ENCODE measurements at regions not wholly inside any gene's neighbourhood (a gene's known extent, or its start where the extent isn't known, plus 50 kb on each side); places are given as distances from the start of the nearest gene placed in this dataset.

DNA sequence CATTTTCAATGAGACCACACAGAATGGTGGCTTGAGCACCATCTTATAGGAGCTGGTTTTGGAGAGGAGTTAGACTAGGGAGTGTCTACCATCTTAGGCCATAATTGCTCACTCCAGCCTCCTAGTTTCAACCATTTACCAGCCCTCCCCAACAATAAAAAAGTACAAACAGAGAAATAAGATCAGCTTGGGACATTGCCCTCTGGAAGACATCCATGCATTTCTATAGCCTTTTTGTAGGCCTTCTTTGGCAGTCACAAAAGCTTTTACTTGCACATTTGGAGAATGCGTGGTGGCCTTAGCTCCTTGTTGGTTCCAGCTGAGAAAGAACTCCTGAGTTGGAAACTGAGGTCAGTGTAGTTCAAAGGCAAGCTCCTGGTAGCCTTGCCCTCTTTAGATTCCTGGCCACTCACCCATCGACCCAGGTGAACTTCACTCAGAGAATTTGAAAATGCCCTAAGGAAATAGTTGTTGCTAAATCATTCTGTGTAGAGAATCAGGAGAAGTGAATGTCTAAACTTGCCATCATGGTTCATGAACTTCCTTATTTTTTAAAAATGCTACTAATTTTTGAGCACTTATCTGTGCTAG is 301.7 kb upstream of the PROX1 start:
- Histone ChIP-seq H3K9me3 (ENCODE audit: insufficient read depth, low read length) (no peaks in the 10 kb centered on the region), H3K27me3 (ENCODE audit: low read depth, low read length) (peaks cover 19% of the 10 kb centered on the region; the same call in 1 of the 2 replicates), H3K9ac (ENCODE audit: low read length) (no peak overlapping the region), H3K4me3 (ENCODE audit: low read length) (no peak overlapping the region), H3K79me2 (ENCODE audit: low read length) (no peaks in the 10 kb centered on the region), H2AFZ (ENCODE audit: low read depth, low read length) (no peak overlapping the region), H3K4me1 (ENCODE audit: low read length) (peaks cover 9% of the 10 kb centered on the region; the same call in 1 of the 2 replicates), H4K20me1 (ENCODE audit: insufficient read depth, low read length) (no peaks in the 10 kb centered on the region), H3K4me2 (ENCODE audit: low read length) (no peak overlapping the region), H3K36me3 (replicated peaks; ENCODE audit: low read depth, low read length) (no peaks in the 10 kb centered on the region), H3K27ac (ENCODE audit: low read length) (no peak overlapping the region)
- TF ChIP-seq EZH2phosphoT487 (IDR thresholded peaks at IDR 0.05; ENCODE audit: low read depth): no peak
- TF ChIP-seq CTCF (IDR thresholded peaks at IDR 0.05; ENCODE audit: low read depth, low read length): no peak

- no peak for TF ChIP-seq CTCF (IDR thresholded peaks at IDR 0.05; ENCODE audit: low read depth, low read length)
- TF ChIP-seq EZH2phosphoT487 (IDR thresholded peaks at IDR 0.05; ENCODE audit: low read depth): no peak
- Histone ChIP-seq H3K79me2 (ENCODE audit: low read length) (no peaks in the 10 kb centered on the region), H3K9ac (ENCODE audit: low read length) (no peak overlapping the region), H3K4me3 (ENCODE audit: low read length) (no peak overlapping the region), H3K4me1 (ENCODE audit: low read length) (peaks cover 9% of the 10 kb centered on the region; the same call in 1 of the 2 replicates), H3K4me2 (ENCODE audit: low read length) (no peak overlapping the region), H2AFZ (ENCODE audit: low read depth, low read length) (no peak overlapping the region), H3K27ac (ENCODE audit: low read length) (no peak overlapping the region), H3K27me3 (ENCODE audit: low read depth, low read length) (peaks cover 19% of the 10 kb centered on the region; the same call in 1 of the 2 replicates), H3K9me3 (ENCODE audit: insufficient read depth, low read length) (no peaks in the 10 kb centered on the region), H4K20me1 (ENCODE audit: insufficient read depth, low read length) (no peaks in the 10 kb centered on the region), H3K36me3 (replicated peaks; ENCODE audit: low read depth, low read length) (no peaks in the 10 kb centered on the region)
These were observed 300.8 kb upstream of the PROX1 start for GRCh38 chr1:213686983-213687382.

GRCh38 chr1:213687832-213688231 is 299.9 kb upstream of the PROX1 start:
- H2AFZ ChIP-seq (ENCODE audit: low read depth, low read length): no peak overlapping the region
- H3K9ac ChIP-seq (ENCODE audit: low read length): no peak overlapping the region
- no peaks in the 10 kb centered on the region for H3K36me3 ChIP-seq (replicated peaks; ENCODE audit: low read depth, low read length)
- peaks cover 9% of the 10 kb centered on the region; the same call in 1 of the 2 replicates for H3K4me1 ChIP-seq (ENCODE audit: low read length)
- H3K4me2 ChIP-seq (ENCODE audit: low read length): no peak overlapping the region
- H4K20me1 ChIP-seq (ENCODE audit: insufficient read depth, low read length): no peaks in the 10 kb centered on the region
- no peak overlapping the region for H3K27ac ChIP-seq (ENCODE audit: low read length)
- H3K79me2 ChIP-seq (ENCODE audit: low read length): no peaks in the 10 kb centered on the region
- H3K4me3 ChIP-seq (ENCODE audit: low read length): no peak overlapping the region
- TF ChIP-seq EZH2phosphoT487 (IDR thresholded peaks at IDR 0.05; ENCODE audit: low read depth) (no peak), CTCF (IDR thresholded peaks at IDR 0.05; ENCODE audit: low read depth, low read length) (no peak)
- H3K27me3 ChIP-seq (ENCODE audit: low read depth, low read length): peaks cover 13% of the 10 kb centered on the region; the same call in 1 of the 2 replicates
- no peaks in the 10 kb centered on the region for H3K9me3 ChIP-seq (ENCODE audit: insufficient read depth, low read length)

DNA sequence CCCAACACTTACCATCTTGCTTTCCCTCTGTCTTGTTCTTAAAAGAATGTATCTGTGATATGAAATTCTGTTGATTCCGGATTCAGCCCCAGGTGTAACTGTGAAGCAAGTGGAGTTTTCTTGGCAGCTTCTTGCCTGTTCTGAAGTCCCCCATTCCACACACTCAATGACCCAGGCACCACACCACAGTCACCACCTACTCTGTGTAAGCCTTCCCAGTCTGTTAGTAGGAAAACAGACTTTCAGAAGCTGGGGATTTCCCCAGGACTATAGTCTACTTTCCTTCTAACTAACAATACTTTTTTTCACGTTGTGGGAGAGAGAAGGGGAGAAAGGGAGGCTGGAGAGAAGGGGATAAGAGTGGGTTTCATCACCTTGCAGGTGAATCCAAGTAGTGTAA is 299.1 kb upstream of the PROX1 start:
- TF ChIP-seq CTCF (IDR thresholded peaks at IDR 0.05; ENCODE audit: low read depth, low read length): no peak
- no peak for TF ChIP-seq EZH2phosphoT487 (IDR thresholded peaks at IDR 0.05; ENCODE audit: low read depth)
- H3K27me3 ChIP-seq (ENCODE audit: low read depth, low read length): 0 out of 2 replicates have a peak, but pooled peaks cover 10% of the 10 kb centered on the region
- H3K27ac ChIP-seq (ENCODE audit: low read length): no peak overlapping the region
- no peaks in the 10 kb centered on the region for H3K9me3 ChIP-seq (ENCODE audit: insufficient read depth, low read length)
- H2AFZ ChIP-seq (ENCODE audit: low read depth, low read length): no peak overlapping the region
- H4K20me1 ChIP-seq (ENCODE audit: insufficient read depth, low read length): no peaks in the 10 kb centered on the region
- no peak overlapping the region for H3K9ac ChIP-seq (ENCODE audit: low read length)
- H3K4me1 ChIP-seq (ENCODE audit: low read length): peaks cover 9% of the 10 kb centered on the region; the same call in 1 of the 2 replicates
- H3K79me2 ChIP-seq (ENCODE audit: low read length): no peaks in the 10 kb centered on the region
- 0 out of 2 replicates have a peak overlapping the region, but pooled peaks have one; percentile 6 for H3K4me2 ChIP-seq (ENCODE audit: low read length)
- H3K4me3 ChIP-seq (ENCODE audit: low read length): no peak overlapping the region
- H3K36me3 ChIP-seq (replicated peaks; ENCODE audit: low read depth, low read length): no peaks in the 10 kb centered on the region
